Mucosa of rectum (tissue), 2 donors: ENCODE measurements at regions not wholly inside any gene's neighbourhood (a gene's known extent, or its start where the extent isn't known, plus 50 kb on each side); places are given as distances from the start of the nearest gene placed in this dataset.

ENCODE experiments used
- H3K27ac ChIP-seq, 2 donors: one replicate each; pipeline ENCODE4 v1.7.0; 2013; ENCODE audit warnings: inconsistent platforms in 2 of 2, low read depth in 2 of 2, low read length in 2 of 2
- H3K27me3 ChIP-seq, 2 donors: one replicate each; pipeline ENCODE4 v1.7.0; 2013; ENCODE audit warnings: low read length in 2 of 2; ENCODE audit not compliant: control insufficient read depth in 2 of 2, insufficient read depth in 2 of 2
- H3K36me3 ChIP-seq, 2 donors: one replicate each; pipeline ENCODE4 v1.7.0; 2013; ENCODE audit warnings: low read length in 2 of 2; ENCODE audit not compliant: control insufficient read depth in 2 of 2, insufficient read depth in 2 of 2
- H3K4me1 ChIP-seq, 2 donors: one replicate each; pipeline ENCODE4 v1.7.0; 2013; ENCODE audit warnings: low read length in 2 of 2, mild to moderate bottlenecking in 1 of 2; ENCODE audit not compliant: control insufficient read depth in 2 of 2, insufficient read depth in 2 of 2
- H3K4me3 ChIP-seq, 2 donors: one replicate each; pipeline ENCODE4 v1.7.0; 2013; ENCODE audit warnings: low read length in 2 of 2
- H3K9ac ChIP-seq, 2 donors: one replicate each; pipeline ENCODE4 v1.7.0; 2013; ENCODE audit warnings: low read length in 2 of 2, low read depth in 1 of 2, mild to moderate bottlenecking in 1 of 2
- H3K9me3 ChIP-seq, 2 donors: one replicate each; pipeline ENCODE4 v1.7.0; 2013; ENCODE audit warnings: low read length in 2 of 2; ENCODE audit not compliant: control insufficient read depth in 2 of 2
- donor health status: healthy.
- donor health status: Normal muscosa, but diverticular disease.

- no peaks in the 10 kb centered on the region for H3K9me3 ChIP-seq
- no peak overlapping the region for H3K27ac ChIP-seq
- no peaks in the 10 kb centered on the region for H3K36me3 ChIP-seq
- H3K4me1 ChIP-seq: no peaks in the 10 kb centered on the region
- H3K4me3 ChIP-seq: no peak overlapping the region
- no peak overlapping the region for H3K9ac ChIP-seq
- H3K27me3 ChIP-seq: peaks cover 0 to 4% of the 10 kb centered on the region in 2 donors
Observed at GRCh38 chr13:29696606-29697005, 101.1 kb upstream of the SLC7A1 start.

GRCh38 chr13:29693275-29693945 is 97.9 kb upstream of the SLC7A1 start:
- H3K27me3 ChIP-seq: peaks cover 0 to 4% of the 10 kb centered on the region in 2 donors
- H3K4me1 ChIP-seq: no peaks in the 10 kb centered on the region
- H3K27ac ChIP-seq: no peak overlapping the region
- no peak overlapping the region for H3K9ac ChIP-seq
- H3K4me3 ChIP-seq: no peak overlapping the region
- H3K36me3 ChIP-seq: no peaks in the 10 kb centered on the region
- H3K9me3 ChIP-seq: no peaks in the 10 kb centered on the region

- Histone ChIP-seq H3K9me3 (no peaks in the 10 kb centered on the region), H3K4me1 (no peaks in the 10 kb centered on the region), H3K36me3 (no peaks in the 10 kb centered on the region), H3K27me3 (no peaks in the 10 kb centered on the region), H3K9ac (no peak overlapping the region), H3K4me3 (no peak overlapping the region), H3K27ac (no peak overlapping the region)
Observed at GRCh38 chr13:29689548-29689947, 94.1 kb upstream of the SLC7A1 start.

- no peaks in the 10 kb centered on the region for H3K27me3 ChIP-seq
- H3K27ac ChIP-seq: no peak overlapping the region
- H3K36me3 ChIP-seq: no peaks in the 10 kb centered on the region
- H3K9me3 ChIP-seq: no peaks in the 10 kb centered on the region
- no peak overlapping the region for H3K4me3 ChIP-seq
- no peak overlapping the region for H3K9ac ChIP-seq
- no peaks in the 10 kb centered on the region for H3K4me1 ChIP-seq
Observed at GRCh38 chr13:29688193-29688592, 92.7 kb upstream of the SLC7A1 start.

- Histone ChIP-seq H3K36me3 (no peaks in the 10 kb centered on the region), H3K27ac (no peak overlapping the region), H3K4me1 (no peaks in the 10 kb centered on the region), H3K9ac (no peak overlapping the region), H3K27me3 (peaks cover 0 to 4% of the 10 kb centered on the region in 2 donors), H3K9me3 (no peaks in the 10 kb centered on the region), H3K4me3 (no peak overlapping the region)
Observed at GRCh38 chr13:29684441-29684840, 89.0 kb upstream of the SLC7A1 start.

- H3K27me3 ChIP-seq: peaks cover 0 to 4% of the 10 kb centered on the region in 2 donors
- no peak overlapping the region for H3K4me3 ChIP-seq
- no peak overlapping the region for H3K27ac ChIP-seq
- H3K36me3 ChIP-seq: no peaks in the 10 kb centered on the region
- no peaks in the 10 kb centered on the region for H3K4me1 ChIP-seq
- no peaks in the 10 kb centered on the region for H3K9me3 ChIP-seq
- H3K9ac ChIP-seq: no peak overlapping the region
Observed at GRCh38 chr13:29683041-29683440, 87.6 kb upstream of the SLC7A1 start.

- H3K27me3 ChIP-seq: peaks cover 0 to 4% of the 10 kb centered on the region in 2 donors
- H3K4me1 ChIP-seq: no peaks in the 10 kb centered on the region
- no peak overlapping the region for H3K4me3 ChIP-seq
- no peak overlapping the region for H3K27ac ChIP-seq
- H3K36me3 ChIP-seq: no peaks in the 10 kb centered on the region
- no peak overlapping the region for H3K9ac ChIP-seq
- H3K9me3 ChIP-seq: no peaks in the 10 kb centered on the region
Observed at GRCh38 chr13:29681864-29682263, 86.4 kb upstream of the SLC7A1 start.

- Histone ChIP-seq H3K4me1 (no peaks in the 10 kb centered on the region), H3K27me3 (peaks cover 0 to 4% of the 10 kb centered on the region in 2 donors), H3K36me3 (no peaks in the 10 kb centered on the region), H3K27ac (no peak overlapping the region), H3K9me3 (no peaks in the 10 kb centered on the region), H3K9ac (no peak overlapping the region), H3K4me3 (no peak overlapping the region)
Observed at GRCh38 chr13:29679396-29680053, 84.0 kb upstream of the SLC7A1 start.

- H3K4me3 ChIP-seq: no peak overlapping the region
- H3K36me3 ChIP-seq: no peaks in the 10 kb centered on the region
- no peaks in the 10 kb centered on the region for H3K4me1 ChIP-seq
- H3K9ac ChIP-seq: no peak overlapping the region
- H3K27me3 ChIP-seq: peaks cover 0 to 4% of the 10 kb centered on the region in 2 donors
- H3K9me3 ChIP-seq: no peaks in the 10 kb centered on the region
- no peak overlapping the region for H3K27ac ChIP-seq
Observed at GRCh38 chr13:29677627-29678026, 82.1 kb upstream of the SLC7A1 start.

GRCh38 chr13:29676941-29677452 is 81.5 kb upstream of the SLC7A1 start:
- Histone ChIP-seq H3K9me3 (no peaks in the 10 kb centered on the region), H3K4me3 (no peak overlapping the region), H3K27ac (no peak overlapping the region), H3K27me3 (peaks cover 0 to 4% of the 10 kb centered on the region in 2 donors), H3K9ac (no peak overlapping the region), H3K36me3 (no peaks in the 10 kb centered on the region), H3K4me1 (no peaks in the 10 kb centered on the region)
